Activated naive CD4-positive, alpha-beta T cell treated with anti-CD3 and anti-CD28 coated beads, Interleukin-2, amount 50 U/mL, for 16 hours (primary cell): ENCODE measurements at regions not wholly inside any gene's neighbourhood (a gene's known extent, or its start where the extent isn't known, plus 50 kb on each side); places are given as distances from the start of the nearest gene placed in this dataset.
"Not testable (repeated sequence)": the region's sequence is repeated elsewhere in the genome, so short reads cannot be mapped to it uniquely, and the experiment has no call there.

Experiments
- DNase-seq: peaks from one replicate; pipeline ENCODE4 v3.0.0-alpha.2; 2020

- DNase-seq: no peak
Measured at GRCh38 chr2:16090650-16091575, 150.6 kb downstream of the MYCN start.

GRCh38 chr2:16089491-16089890 lies 149.1 kb downstream of the MYCN start:
- not testable (repeated sequence) for DNase-seq

DNA sequence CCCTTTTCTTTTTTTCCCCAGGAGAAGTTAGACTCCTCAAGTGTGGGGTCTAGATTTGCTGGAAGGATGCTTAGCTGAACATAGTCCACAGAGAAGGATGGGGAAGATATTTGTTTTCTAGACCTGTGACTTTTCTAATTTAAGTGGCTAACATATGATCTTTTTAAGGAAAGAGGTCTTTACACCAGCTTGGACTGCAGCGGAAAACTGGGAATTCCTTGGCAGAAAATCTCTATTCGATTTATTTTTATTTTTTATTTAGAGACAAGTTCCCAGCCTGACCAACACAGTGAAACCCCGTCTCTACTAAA lies 148.4 kb downstream of the MYCN start:
- no peak for DNase-seq

GRCh38 chr2:16088035-16088801 lies 147.9 kb downstream of the MYCN start:
- DNase-seq: no peak

GRCh38 chr2:16086136-16086535 lies 145.8 kb downstream of the MYCN start:
- DNase-seq: not testable (repeated sequence)

GRCh38 chr2:16085073-16085472 lies 144.7 kb downstream of the MYCN start:
- no peak for DNase-seq

GRCh38 chr2:16084274-16084673 lies 143.9 kb downstream of the MYCN start:
- no peak for DNase-seq

DNA sequence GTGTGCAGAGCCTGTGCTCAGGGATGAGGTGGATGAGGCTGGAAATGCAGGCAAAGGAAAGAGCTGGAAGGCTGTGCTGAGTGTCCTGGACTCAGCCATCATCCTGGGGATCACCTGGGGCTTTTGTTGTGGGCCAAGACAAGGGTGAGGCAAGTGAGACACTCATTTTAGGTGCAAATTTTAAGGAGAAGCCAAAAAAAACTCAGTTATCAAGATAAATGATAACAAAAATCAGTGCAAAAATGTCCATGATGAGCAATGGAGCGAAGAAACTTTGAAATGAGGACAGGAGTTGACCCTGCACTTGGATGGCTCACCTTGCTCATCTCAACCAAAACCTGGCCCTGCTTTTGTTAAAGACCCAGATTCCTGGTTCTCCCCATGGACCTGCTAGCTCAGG lies 141.9 kb downstream of the MYCN start:
- no peak for DNase-seq

DNA sequence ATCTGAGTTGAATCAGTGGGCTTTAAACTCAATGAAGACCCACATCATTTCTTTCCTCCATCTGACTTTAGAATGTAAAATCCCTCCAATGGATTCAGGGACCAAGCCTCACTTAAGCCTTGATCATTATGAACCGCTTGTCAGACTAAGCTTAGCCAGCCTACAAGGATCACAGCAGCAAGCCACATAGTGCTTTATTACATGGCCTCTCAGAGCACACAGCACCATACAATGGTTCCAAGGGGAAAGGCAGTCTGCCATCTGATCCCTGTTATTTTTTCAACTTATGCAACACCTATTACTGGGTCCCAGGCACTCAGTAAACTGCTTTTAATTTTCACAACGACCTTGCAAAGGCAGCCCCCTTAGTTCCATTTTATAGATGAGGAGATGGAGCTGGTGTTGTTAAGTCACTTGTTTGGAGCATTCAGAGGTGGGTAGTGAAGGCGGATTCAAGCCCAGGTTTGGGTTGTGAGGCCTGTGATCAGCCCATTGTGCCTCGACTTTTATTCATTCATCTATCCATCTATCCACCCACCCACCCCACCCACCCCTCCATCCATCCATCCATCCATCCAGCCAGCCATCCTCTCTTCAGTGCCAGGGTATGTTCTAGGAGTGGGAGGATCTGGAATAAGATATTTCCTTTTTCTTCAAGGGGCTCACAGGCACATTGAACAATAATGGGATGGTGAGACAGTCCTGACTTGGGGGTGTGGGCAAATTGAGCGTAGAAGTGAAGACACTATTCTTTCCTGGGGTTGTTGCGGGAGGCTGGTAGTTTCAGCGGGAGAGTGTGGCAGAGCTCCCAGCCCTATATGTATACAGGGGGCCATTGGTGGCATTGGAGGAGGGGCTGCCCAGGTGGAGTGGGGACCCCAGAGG lies 141.2 kb downstream of the MYCN start:
- DNase-seq: no peak

DNA sequence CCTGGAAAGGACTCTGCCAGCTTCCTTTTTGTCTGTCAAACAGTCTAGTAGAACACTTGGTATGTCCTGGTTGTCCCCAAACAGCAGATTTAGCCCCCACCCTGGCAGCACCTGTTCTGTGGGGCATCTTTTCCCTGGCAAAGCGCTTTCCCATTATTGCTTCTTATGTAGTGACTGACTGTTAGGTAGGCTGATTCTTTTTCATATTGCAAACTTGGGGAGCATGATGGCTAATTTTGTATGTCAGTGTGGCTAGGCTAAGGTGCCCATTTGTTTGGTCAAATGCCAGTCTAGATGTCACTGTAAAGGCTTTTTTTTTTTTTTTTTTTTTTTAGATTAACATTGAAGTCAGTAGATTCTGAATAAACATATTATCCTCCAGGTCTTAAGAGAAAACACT lies 140.2 kb downstream of the MYCN start:
- no peak for DNase-seq

DNA sequence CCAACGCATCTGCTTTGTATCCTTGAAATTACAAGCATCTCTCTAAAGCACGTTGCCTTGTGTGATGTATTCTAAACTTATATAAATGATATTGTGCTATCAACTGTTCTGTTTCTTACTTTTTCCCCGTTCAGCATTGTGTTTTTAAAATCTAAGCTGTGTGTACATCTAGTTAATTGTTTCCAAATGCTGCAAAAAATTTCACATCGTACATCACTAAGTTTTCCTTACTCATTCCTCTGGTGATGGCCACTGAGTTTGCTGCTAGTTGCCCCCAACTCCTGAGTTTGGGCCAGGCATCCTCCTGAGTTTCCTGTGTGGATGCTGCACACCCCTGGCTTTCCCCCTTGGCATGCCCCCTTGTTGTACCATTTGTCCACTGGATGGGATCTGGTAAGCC lies 139.7 kb downstream of the MYCN start:
- DNase-seq: no peak

GRCh38 chr2:16079637-16080036 lies 139.3 kb downstream of the MYCN start:
- DNase-seq: no peak

- no peak for DNase-seq
Measured at GRCh38 chr2:16077601-16078000, 137.3 kb downstream of the MYCN start.

DNA sequence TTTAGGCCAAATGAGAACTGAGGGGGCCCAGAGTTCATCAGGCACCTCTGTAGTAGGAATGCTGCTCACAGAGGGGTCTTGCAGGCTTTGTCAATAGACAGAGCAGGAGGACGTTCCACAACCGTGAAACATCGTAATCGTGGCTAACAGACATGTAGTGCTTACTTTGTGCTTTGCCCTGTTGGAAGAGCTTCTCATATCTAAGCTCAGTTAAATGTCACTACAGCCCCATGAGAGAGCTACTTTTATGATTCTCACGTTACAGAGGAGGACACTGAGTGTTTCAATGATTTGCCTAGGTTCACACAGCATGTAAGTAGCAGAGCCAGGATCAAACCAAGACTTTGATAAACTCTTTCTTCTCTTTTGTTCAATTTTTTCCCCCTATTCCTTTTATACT lies 136.6 kb downstream of the MYCN start:
- DNase-seq: no peak

DNA sequence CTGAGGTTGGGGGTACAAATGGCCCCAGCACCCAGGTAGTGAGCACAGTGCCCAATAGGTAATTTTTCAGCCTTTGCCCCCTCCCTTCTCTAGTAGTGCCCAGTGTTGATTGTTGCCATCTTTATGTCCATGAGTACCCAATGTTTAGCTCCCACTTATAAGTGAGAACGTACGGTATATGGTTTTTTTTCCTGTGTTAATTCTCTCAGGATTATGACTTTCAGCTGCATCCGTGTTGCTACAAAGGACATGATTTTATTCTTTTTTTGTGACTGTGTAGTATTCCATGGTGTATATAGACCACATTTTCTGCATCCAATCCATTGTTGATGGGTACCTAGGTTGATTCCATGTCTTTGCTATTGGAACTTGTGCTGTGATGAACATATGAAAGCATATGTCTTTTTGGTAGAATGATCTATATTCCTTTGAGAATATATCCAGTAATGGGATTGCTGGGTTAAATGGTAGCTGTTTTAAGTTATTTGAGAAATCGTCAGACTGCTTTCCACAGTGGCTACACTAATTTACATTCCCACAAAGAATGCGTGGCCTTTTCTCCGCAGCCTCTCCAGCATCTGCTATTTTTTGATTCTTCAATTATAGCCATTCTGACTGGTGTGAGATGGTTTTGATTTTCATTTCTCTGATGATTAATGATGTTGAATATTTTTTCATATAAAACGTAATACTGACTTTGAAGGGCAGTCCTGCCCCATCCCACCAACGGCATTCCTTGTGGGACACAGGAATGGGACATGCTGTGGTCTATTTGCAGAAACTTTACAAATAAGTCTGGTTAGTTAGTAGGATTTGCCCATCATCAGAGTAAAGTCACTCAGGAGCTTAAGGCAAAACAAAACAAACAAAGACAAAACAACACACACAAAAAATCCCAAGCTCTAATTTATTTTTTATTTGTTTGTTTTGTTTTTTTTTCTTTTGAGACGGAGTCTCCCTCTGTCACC lies 135.0 kb downstream of the MYCN start:
- no peak for DNase-seq

- no peak for DNase-seq
Measured at GRCh38 chr2:16073921-16074425, 133.6 kb downstream of the MYCN start.

DNA sequence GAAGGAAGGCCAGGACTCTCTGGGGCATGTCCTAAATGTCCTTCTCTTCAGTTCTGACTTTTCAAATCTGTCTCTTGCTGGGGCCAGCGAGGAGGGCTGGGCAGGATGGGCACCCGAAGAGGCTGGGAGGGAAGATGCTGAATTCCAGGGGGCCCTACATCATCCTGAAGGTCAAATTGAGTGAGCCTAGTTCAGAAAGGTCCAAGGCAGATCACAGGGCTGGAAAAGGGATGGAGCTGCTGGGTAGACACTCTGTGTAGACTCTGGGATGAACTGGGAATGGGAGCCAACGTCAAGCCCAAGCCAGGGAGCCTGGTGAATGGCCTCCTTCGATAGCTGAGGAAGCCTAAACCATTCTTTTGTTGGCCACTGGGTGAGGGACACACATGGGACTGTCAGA lies 133.1 kb downstream of the MYCN start:
- no peak for DNase-seq

- no peak for DNase-seq
Measured at GRCh38 chr2:16072638-16073290, 132.4 kb downstream of the MYCN start.

GRCh38 chr2:16071865-16072637 lies 131.7 kb downstream of the MYCN start:
- no peak for DNase-seq
